K562 (cell line): ENCODE measurements at regions not wholly inside any gene's neighbourhood (a gene's known extent, or its start where the extent isn't known, plus 50 kb on each side); places are given as distances from the start of the nearest gene placed in this dataset.

ENCODE experiments used
- ATAC-seq: fragments of 200-7000 bp; cut with Tn5 transposase; 3 replicates; pipeline ENCODE4 v1.9.1; 2020; ENCODE audit warnings: moderate library complexity
- BruUV-seq: library from RNA; stranded (reverse); fragments of 400-500 nt; replicated peaks from 2 replicates; lab custom pipeline; 2021; lab: Mats Ljungman, UMichigan
- CTCF ChIA-PET: fragments of 300-600 bp; formaldehyde crosslinking; extraction: SDS; loops from one replicate; lab custom pipeline; 2021; ENCODE audit warnings: low intra/inter-chr PET ratio; lab: Yijun Ruan, JAX
- POLR2A ChIA-PET: fragments of 300-600, 350-650 bp; sonication (Branson Sonifier 250); formaldehyde crosslinking; extraction: SDS; loops from one replicate; lab custom pipeline; 2021; ENCODE audit warnings: antibody characterized with exemption, inconsistent platforms; lab: Yijun Ruan, JAX
- DNase-seq, 4 experiments: peaks; one replicate each; pipeline versions ENCODE4 v3.0.0 to v3.0.0-alpha.2; 2011 to 2018; ENCODE audit warnings: low spot score in 3 of 4, mixed read lengths in 3 of 4; ENCODE audit errors: extremely low read depth in 1 of 4
- FAIRE-seq: peaks from 2 replicates; lab custom pipeline; 2011; peaks lifted over from hg19 to GRCh38; lab: Jason Lieb, UNC
- H2AFZ ChIP-seq: 2 replicates; pipeline ENCODE4 v1.6.0; 2011; ENCODE audit warnings: low read depth, low read length, control low read depth, inconsistent platforms
- H3K27ac ChIP-seq: fragments of 200-600 bp; 3 replicates; pipeline ENCODE4 v1.8.0; 2011; ENCODE audit warnings: low read depth, mild to moderate bottlenecking, control low read depth, inconsistent platforms, low read length, moderate library complexity, mixed read lengths; ENCODE audit errors: extremely low read depth
- H3K27me3 ChIP-seq, 2 experiments: fragments of 300-600 bp in 1 of 2; 2 replicates in 1 of 2; 3 replicates in 1 of 2; pipeline versions ENCODE4 v1.6.0 to v1.8.0; 2011; ENCODE audit warnings: inconsistent platforms in 2 of 2, low read length in 2 of 2, mild to moderate bottlenecking in 1 of 2, mixed read lengths in 1 of 2, moderate library complexity in 1 of 2; ENCODE audit not compliant: control insufficient read depth in 2 of 2, insufficient read depth in 2 of 2
- H3K36me3 ChIP-seq: fragments of 300-600 bp; 3 replicates; pipeline ENCODE4 v1.8.0; 2011; ENCODE audit warnings: mild to moderate bottlenecking, low read length, inconsistent platforms; ENCODE audit not compliant: control insufficient read depth, insufficient read depth
- H3K4me1 ChIP-seq, 2 experiments: fragments of 200-600 bp in 1 of 2; replicated peaks in 1 of 2; 2 replicates in 1 of 2; 3 replicates in 1 of 2; pipeline versions ENCODE4 v1.5.1 to v1.8.0; 2011; ENCODE audit warnings: inconsistent platforms in 2 of 2, low read length in 2 of 2, mild to moderate bottlenecking in 1 of 2, mixed read lengths in 1 of 2, moderate library complexity in 1 of 2; ENCODE audit not compliant: control insufficient read depth in 2 of 2, insufficient read depth in 2 of 2
- H3K4me2 ChIP-seq: 2 replicates; pipeline ENCODE4 v1.6.1; 2011; ENCODE audit warnings: low read length, control low read depth, inconsistent platforms, mixed read lengths; ENCODE audit not compliant: insufficient read depth
- H3K4me3 ChIP-seq: fragments of 200-600 bp; sonication (generic), shearing (Covaris generic); 2 replicates; pipeline ENCODE4 v1.5.1; 2016; ENCODE audit warnings: control low read depth, inconsistent platforms
- H3K79me2 ChIP-seq: fragments of 200-600 bp; 3 replicates; pipeline ENCODE4 v1.8.0; 2011; ENCODE audit warnings: low read length, inconsistent platforms; ENCODE audit not compliant: control insufficient read depth, insufficient read depth
- H3K9ac ChIP-seq, 2 experiments: 2 replicates each; pipeline versions ENCODE4 v1.6.0 to v1.6.1; 2011; ENCODE audit warnings: low read depth in 2 of 2, low read length in 2 of 2, control low read depth in 1 of 2, inconsistent platforms in 1 of 2, mild to moderate bottlenecking in 1 of 2, mixed read lengths in 1 of 2; ENCODE audit not compliant: insufficient read depth in 1 of 2
- H3K9me1 ChIP-seq: one replicate; pipeline ENCODE4 v1.6.0; 2011; ENCODE audit warnings: inconsistent platforms, mild to moderate bottlenecking, low read length, moderate library complexity; ENCODE audit not compliant: control insufficient read depth, insufficient read depth
- H3K9me3 ChIP-seq: replicated peaks from 2 replicates; pipeline ENCODE4 v1.5.1; 2011; ENCODE audit warnings: low read depth, low read length, inconsistent platforms; ENCODE audit not compliant: control insufficient read depth, insufficient read depth
- H4K20me1 ChIP-seq: replicated peaks from 2 replicates; pipeline ENCODE4 v1.6.1; 2011; ENCODE audit warnings: low read length, inconsistent platforms, mixed read lengths; ENCODE audit not compliant: control insufficient read depth, insufficient read depth
- RFX1 ChIP-seq: fragments of 450-650 bp; IDR thresholded peaks from 2 replicates; pipeline ENCODE4 v1.6.1; 2016; ENCODE audit warnings: mild to moderate bottlenecking, moderate library complexity
- SMAD2 ChIP-seq: fragments of 150-350 bp; IDR thresholded peaks from 2 replicates; pipeline ENCODE4 v1.6.1; 2014; ENCODE audit warnings: low read depth, mild to moderate bottlenecking, low read length
- WGBS: fragments of 100-300 bp; shearing (Covaris generic); methylation state at CpG from one replicate; pipeline ENCODE4 v1.1.6; 2016; ENCODE audit warnings: low coverage, mixed read lengths; ENCODE audit not compliant: insufficient coverage; ENCODE audit errors: missing lambda C conversion rate; 5-methylcytosine and 5-hydroxymethylcytosine counted together
- in situ Hi-C: fragments of 300-500 bp; cut with MboI; formaldehyde crosslinking; loops from 4 replicates; pipeline ENCODE4 v1.15.0; 2018; ENCODE audit warnings: inconsistent platforms, mixed read lengths
- intact Hi-C: fragments of 100-400 bp; cut with micrococcal nuclease; formaldehyde crosslinking; loops from 2 replicates; pipeline ENCODE4 v1.14.2; 2022
- TF ChIP-seq, protein P1 (sequence below), 2 experiments: IDR thresholded peaks in 1 of 2; conservative IDR thresholded peaks in 1 of 2; 2 replicates each; pipeline ENCODE4 v1.6.1; 2016; ENCODE audit warnings: low read depth in 2 of 2, mild to moderate bottlenecking in 1 of 2, missing compliant biosample characterization in 1 of 2, missing genetic modification characterization in 1 of 2, moderate library complexity in 1 of 2
- TF ChIP-seq, protein P2 (sequence below): sonication (generic); formaldehyde crosslinking; IDR thresholded peaks from 2 replicates; pipeline ENCODE4 v1.8.1; 2022; ENCODE audit warnings: missing genetic modification reagents
- TF ChIP-seq, protein P3 (sequence below): fragments of 450-650 bp; IDR thresholded peaks from 2 replicates; pipeline ENCODE4 v1.6.1; 2016; ENCODE audit warnings: low read depth

DNA sequence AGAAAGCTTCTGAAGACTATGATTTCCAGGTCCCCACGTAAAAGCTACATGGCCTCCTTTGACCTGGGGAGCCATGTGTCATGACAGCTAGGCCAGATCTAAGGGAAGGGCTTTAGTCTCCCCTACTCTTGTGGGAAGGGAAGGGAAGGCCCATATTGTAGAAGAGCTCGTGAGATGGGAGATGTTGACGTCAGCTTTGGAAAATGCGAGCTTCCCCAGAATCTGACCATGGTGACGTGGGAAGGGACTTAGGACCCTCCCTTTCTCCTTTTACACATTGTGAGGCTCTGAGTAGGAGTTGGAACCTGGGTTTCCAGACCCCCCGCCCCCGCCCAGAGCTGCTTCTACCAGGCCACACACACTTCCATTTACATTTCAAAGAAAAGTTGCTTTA is 165.5 kb downstream of the SYK start (continued):
- TF ChIP-seq, protein P1, sequence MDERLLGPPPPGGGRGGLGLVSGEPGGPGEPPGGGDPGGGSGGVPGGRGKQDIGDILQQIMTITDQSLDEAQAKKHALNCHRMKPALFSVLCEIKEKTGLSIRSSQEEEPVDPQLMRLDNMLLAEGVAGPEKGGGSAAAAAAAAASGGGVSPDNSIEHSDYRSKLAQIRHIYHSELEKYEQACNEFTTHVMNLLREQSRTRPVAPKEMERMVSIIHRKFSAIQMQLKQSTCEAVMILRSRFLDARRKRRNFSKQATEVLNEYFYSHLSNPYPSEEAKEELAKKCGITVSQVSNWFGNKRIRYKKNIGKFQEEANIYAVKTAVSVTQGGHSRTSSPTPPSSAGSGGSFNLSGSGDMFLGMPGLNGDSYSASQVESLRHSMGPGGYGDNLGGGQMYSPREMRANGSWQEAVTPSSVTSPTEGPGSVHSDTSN (CRISPR knock-in tag; IDR thresholded peaks at IDR 0.05; ENCODE audit: low read depth): no peak
- TF ChIP-seq, protein P1 (tag; conservative IDR thresholded peaks at IDR 0.05; ENCODE audit: low read depth): no peak

DNA sequence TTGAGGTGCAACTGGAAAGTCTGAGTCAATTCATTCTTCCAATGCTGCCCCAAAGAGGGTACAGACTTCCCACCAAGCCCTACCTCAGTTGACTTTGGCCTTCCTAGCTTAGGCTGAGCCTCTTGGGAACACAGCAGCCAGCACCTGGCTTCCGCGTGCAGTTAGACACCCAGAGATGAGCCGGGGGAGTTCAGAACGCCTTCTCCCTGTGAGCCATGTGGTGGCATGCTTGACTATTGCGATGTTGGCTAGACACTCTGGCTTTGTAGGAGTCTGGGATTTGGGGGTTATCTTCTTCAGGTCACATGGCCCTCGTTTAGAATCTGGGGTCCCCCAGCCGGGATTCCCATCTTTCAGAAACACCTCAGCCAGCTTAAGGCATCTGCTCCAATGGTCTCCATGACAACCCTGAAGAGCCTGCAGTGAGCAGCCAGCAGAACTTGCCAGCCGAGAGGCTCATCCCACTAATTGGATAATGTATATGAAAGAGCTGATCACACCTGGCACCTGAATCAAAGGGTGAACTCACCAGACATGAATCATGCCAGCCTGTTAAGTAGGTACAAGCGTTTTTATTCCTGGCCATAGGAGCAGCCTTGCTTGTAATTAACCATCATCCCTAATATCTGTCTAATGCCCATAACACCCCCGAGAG is 167.5 kb downstream of the SYK start:
- intact Hi-C loops: no loop called here

More for the DNA sequence above, 167.5 kb downstream of the SYK start:
- WGBS: 4% methylated on average over 9 of the region's 10 CpGs
- TF ChIP-seq, protein P2, sequence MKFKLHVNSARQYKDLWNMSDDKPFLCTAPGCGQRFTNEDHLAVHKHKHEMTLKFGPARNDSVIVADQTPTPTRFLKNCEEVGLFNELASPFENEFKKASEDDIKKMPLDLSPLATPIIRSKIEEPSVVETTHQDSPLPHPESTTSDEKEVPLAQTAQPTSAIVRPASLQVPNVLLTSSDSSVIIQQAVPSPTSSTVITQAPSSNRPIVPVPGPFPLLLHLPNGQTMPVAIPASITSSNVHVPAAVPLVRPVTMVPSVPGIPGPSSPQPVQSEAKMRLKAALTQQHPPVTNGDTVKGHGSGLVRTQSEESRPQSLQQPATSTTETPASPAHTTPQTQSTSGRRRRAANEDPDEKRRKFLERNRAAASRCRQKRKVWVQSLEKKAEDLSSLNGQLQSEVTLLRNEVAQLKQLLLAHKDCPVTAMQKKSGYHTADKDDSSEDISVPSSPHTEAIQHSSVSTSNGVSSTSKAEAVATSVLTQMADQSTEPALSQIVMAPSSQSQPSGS (CRISPR knock-in tag): no peak
- TF ChIP-seq SMAD2 (no peak), RFX1 (peak; percentile 15; the same call in 1 of the 2 replicates)
- TF ChIP-seq, protein P3, sequence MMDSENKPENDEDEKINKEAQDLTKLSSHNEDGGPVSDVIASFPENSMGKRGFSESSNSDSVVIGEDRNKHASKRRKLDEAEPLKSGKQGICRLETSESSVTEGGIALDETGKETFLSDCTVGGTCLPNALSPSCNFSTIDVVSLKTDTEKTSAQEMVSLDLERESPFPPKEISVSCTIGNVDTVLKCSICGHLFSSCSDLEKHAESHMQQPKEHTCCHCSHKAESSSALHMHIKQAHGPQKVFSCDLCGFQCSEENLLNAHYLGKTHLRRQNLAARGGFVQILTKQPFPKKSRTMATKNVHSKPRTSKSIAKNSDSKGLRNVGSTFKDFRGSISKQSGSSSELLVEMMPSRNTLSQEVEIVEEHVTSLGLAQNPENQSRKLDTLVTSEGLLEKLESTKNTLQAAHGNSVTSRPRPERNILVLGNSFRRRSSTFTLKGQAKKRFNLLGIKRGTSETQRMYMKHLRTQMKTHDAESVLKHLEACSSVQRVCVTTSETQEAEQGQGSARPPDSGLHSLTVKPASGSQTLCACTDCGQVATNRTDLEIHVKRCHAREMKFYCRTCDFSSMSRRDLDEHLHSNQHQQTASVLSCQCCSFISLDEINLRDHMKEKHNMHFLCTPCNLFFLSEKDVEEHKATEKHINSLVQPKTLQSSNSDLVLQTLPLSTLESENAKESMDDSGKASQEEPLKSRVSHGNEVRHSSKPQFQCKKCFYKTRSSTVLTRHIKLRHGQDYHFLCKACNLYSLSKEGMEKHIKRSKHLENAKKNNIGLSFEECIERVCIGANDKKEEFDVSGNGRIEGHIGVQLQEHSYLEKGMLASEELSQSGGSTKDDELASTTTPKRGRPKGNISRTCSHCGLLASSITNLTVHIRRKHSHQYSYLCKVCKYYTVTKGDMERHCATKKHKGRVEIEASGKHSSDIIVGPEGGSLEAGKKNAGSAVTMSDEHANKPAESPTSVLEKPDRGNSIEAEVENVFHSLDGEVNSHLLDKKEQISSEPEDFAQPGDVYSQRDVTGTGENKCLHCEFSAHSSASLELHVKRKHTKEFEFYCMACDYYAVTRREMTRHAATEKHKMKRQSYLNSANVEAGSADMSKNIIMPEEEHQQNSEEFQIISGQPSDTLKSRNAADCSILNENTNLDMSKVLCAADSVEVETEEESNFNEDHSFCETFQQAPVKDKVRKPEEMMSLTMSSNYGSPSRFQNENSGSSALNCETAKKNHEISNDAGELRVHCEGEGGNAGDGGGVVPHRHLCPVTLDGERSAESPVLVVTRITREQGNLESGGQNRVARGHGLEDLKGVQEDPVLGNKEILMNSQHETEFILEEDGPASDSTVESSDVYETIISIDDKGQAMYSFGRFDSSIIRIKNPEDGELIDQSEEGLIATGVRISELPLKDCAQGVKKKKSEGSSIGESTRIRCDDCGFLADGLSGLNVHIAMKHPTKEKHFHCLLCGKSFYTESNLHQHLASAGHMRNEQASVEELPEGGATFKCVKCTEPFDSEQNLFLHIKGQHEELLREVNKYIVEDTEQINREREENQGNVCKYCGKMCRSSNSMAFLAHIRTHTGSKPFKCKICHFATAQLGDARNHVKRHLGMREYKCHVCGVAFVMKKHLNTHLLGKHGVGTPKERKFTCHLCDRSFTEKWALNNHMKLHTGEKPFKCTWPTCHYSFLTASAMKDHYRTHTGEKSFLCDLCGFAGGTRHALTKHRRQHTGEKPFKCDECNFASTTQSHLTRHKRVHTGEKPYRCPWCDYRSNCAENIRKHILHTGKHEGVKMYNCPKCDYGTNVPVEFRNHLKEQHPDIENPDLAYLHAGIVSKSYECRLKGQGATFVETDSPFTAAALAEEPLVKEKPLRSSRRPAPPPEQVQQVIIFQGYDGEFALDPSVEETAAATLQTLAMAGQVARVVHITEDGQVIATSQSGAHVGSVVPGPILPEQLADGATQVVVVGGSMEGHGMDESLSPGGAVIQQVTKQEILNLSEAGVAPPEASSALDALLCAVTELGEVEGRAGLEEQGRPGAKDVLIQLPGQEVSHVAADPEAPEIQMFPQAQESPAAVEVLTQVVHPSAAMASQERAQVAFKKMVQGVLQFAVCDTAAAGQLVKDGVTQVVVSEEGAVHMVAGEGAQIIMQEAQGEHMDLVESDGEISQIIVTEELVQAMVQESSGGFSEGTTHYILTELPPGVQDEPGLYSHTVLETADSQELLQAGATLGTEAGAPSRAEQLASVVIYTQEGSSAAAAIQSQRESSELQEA: no peak
- ATAC-seq: no peak
- no peak for DNase-seq
- H3K9me3 ChIP-seq: no peaks in the 10 kb centered on the region
- no peak overlapping the region for H2AFZ ChIP-seq
- no peak overlapping the region for H3K9ac ChIP-seq
- H3K27ac ChIP-seq: no peak overlapping the region
- FAIRE-seq: no peak
- peaks cover 4 to 52% of the 10 kb centered on the region in 2 experiments; a peak in 4 of 5 replicates for H3K27me3 ChIP-seq
- H3K4me1 ChIP-seq: no peaks in the 10 kb centered on the region; a peak in 1 of 5 replicates
- H4K20me1 ChIP-seq: no peaks in the 10 kb centered on the region
- POLR2A ChIA-PET: no interaction called here
- H3K4me2 ChIP-seq: no peak overlapping the region
- H3K4me3 ChIP-seq: no peak overlapping the region
- BruUV-seq: no TSS peak
- in situ Hi-C loops: no loop called here
- H3K9me1 ChIP-seq: no peaks in the 10 kb centered on the region
- H3K36me3 ChIP-seq: no peaks in the 10 kb centered on the region
- CTCF ChIA-PET: no interaction called here
- H3K79me2 ChIP-seq: no peaks in the 10 kb centered on the region
